AG09319 (cell line): ENCODE measurements at regions not wholly inside any gene's neighbourhood (a gene's known extent, or its start where the extent isn't known, plus 50 kb on each side); places are given as distances from the start of the nearest gene placed in this dataset.

ENCODE experiments used
- DNase-seq: peaks from one replicate; pipeline ENCODE4 v3.0.0-alpha.2; 2010; ENCODE audit warnings: low read depth; ENCODE audit errors: extremely low read depth
- TF ChIP-seq, protein P1 (sequence below): IDR thresholded peaks from 2 replicates; pipeline ENCODE4 v1.5.1; 2011; ENCODE audit warnings: low read depth, mild to moderate bottlenecking, inconsistent platforms, low read length, moderate library complexity

DNA sequence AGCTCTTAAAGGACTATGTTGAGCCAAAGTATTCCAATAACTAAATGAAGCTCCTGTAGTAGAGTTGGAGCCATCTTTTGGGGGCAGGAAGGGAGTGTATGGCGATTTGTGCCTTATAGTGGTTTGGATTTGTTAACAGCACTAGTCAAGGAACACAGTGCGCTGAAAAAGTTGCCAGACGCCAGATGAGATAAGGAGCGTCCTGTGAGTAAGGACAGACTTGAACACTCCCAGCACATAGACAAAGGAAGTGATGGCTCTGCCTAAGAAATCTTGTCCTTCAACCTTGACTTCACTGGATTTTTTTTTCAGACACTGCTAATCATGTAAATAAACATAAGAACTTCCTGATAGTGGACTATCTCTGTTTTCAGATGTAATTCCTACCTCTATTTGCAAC is 136.9 kb downstream of the TRMT11 start:
- DNase-seq, result no peak
- TF ChIP-seq, protein P1, sequence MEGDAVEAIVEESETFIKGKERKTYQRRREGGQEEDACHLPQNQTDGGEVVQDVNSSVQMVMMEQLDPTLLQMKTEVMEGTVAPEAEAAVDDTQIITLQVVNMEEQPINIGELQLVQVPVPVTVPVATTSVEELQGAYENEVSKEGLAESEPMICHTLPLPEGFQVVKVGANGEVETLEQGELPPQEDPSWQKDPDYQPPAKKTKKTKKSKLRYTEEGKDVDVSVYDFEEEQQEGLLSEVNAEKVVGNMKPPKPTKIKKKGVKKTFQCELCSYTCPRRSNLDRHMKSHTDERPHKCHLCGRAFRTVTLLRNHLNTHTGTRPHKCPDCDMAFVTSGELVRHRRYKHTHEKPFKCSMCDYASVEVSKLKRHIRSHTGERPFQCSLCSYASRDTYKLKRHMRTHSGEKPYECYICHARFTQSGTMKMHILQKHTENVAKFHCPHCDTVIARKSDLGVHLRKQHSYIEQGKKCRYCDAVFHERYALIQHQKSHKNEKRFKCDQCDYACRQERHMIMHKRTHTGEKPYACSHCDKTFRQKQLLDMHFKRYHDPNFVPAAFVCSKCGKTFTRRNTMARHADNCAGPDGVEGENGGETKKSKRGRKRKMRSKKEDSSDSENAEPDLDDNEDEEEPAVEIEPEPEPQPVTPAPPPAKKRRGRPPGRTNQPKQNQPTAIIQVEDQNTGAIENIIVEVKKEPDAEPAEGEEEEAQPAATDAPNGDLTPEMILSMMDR, result no peak

DNA sequence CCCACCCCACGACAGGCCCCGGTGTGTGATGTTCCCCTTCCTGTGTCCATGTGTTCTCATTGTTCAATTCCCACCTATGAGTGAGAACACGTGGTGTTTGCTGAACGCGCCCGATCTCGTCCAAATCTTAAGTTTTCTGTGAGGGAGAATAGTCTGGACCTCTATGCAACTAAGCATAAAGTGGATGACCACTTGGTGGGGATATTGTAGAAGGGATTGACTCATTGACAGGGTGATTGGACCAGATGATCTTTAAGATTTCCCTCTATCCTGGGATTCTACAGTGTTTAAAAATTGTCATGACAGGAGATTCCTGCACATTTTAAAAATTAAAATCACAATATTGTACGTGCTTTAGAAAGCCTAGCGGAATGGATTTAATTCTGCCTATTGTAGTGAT is 141.3 kb downstream of the TRMT11 start:
- TF ChIP-seq, protein P1, result no peak; the same call in 1 of the 2 replicates
- DNase-seq, result no peak

DNA sequence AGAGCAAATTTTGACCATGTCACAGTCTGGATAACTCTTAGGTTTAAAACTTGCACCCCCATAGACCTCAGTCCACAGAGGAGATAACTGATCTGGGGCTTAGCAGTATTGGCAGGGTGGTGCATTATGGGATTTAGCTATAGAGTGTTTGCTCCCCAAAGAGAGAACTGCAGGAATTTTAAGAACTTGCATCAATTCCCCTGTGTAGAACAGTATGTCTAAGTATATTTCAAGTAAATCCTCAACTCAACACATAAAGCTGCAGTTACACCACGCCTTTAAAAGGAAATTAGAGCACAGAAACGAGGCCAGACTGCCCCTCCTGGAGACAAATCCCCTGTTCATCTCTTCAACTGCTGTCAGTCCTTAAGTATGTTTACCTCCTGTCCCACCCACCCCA is 144.9 kb downstream of the TRMT11 start:
- no peak for DNase-seq
- TF ChIP-seq, protein P1, result no peak

DNA sequence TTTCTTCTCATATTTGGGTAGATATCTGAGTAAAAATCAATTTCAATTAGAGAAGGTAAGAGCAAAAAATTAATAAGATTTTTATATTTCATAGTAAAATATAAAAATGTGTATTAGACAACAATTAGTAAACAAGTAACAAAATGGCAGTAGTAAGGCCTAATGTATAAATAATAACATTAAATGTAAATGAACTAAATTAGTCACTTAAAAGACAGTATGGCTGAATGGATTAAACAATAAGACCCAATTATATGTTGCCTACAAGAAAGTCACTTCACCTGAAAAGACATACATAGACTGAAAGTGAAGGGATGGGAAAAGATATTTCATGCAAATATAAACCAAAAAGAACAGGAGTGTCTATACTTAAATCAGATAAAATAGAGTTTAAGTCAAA is 147.6 kb downstream of the TRMT11 start:
- TF ChIP-seq, protein P1, result no peak

DNA sequence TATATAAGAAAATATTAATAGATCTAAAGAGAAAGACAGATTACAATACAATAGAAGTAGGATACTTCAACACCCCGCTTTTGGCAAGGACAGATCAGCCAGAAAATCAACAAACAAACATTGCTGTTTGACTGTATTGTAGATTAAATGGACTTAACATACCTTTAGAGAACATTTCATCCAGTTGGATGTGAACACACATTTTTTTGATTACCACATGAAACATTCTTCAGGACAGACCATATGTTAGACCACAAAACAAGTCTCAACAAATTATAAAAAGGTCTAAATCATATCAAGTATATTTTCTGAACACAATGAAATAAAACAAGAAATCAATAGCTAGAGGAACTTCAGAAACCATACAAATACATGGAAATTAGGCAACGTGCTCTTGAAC is 148.2 kb downstream of the TRMT11 start:
- DNase-seq, result no peak

More for the DNA sequence above, 147.6 kb downstream of the TRMT11 start:
- no peak for DNase-seq

DNA sequence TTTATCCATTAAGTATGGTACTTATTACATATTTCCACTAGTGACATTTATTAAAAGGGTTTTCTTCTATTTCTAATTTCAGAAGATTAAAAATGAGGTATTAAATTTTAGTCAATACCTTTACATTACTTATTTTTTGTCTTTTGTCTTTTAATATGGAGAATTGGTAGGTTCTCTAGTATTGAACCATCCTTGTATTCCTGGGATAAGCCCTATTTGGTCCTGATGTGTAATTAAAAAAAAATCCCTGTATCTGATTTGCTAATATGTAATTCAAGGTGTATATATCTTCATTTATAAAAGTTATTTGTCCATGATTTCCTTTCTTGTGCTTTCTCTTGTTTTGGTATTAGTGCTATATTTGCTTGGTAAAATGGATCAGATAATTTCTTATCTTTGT is 153.7 kb downstream of the TRMT11 start:
- DNase-seq, result no peak
- TF ChIP-seq, protein P1, result no peak

More for the DNA sequence above, 148.2 kb downstream of the TRMT11 start:
- TF ChIP-seq, protein P1, result no peak

DNA sequence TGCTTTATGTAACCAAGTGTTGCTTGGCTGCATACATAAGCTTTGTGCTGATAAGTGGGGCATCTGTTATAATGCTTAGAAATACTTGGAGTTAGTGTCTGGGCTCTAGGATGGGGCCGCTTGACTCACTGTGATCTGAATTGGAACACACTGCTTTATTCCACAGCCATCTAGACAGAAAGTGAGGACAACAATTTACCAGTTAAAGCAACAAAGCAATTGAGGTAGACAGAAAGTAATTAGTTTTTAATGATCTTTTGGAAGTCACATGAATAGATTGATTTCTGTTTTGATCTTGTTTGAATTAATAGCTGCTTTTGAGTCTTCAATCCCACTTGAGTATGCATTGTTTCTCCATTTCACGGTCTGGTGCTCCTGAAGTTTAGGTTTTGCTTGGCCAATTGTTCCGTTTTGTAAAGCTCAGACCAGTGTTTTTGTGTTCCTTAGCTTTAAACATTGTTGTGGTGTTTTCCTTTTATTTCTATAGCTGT is 157.5 kb downstream of the TRMT11 start:
- DNase-seq, result no peak
- TF ChIP-seq, protein P1, result no peak
